Hepatic stellate cell (primary cell): ENCODE measurements at regions not wholly inside any gene's neighbourhood (a gene's known extent, or its start where the extent isn't known, plus 50 kb on each side); places are given as distances from the start of the nearest gene placed in this dataset.
A peak's percentile ranks its signal among the peaks of the same experiment; 100 is the strongest.

Experiments
- DNase-seq: peaks from one replicate; pipeline ENCODE4 v3.0.0; 2011; ENCODE audit warnings: low spot score

GRCh38 chr14:71498212-71498611 lies 434.0 kb upstream of the RGS6 start:
- no peak for DNase-seq

GRCh38 chr14:71499018-71499417 lies 433.2 kb upstream of the RGS6 start:
- DNase-seq = no peak

GRCh38 chr14:71507681-71508080 lies 424.5 kb upstream of the RGS6 start:
- no peak for DNase-seq

- DNase-seq = no peak
These were observed 423.3 kb upstream of the RGS6 start for GRCh38 chr14:71508901-71509300.

- DNase-seq = no peak
These were observed 421.1 kb upstream of the RGS6 start for GRCh38 chr14:71511152-71511551.

- DNase-seq = no peak
These were observed 417.0 kb upstream of the RGS6 start for GRCh38 chr14:71514941-71515919.

- no peak for DNase-seq
These were observed 410.7 kb upstream of the RGS6 start for GRCh38 chr14:71521238-71522135.

GRCh38 chr14:71523630-71524319 lies 408.5 kb upstream of the RGS6 start:
- DNase-seq = no peak

- no peak for DNase-seq
These were observed 407.8 kb upstream of the RGS6 start for GRCh38 chr14:71524320-71524982.

GRCh38 chr14:71525663-71526221 lies 406.5 kb upstream of the RGS6 start:
- no peak for DNase-seq

GRCh38 chr14:71526388-71526787 lies 405.8 kb upstream of the RGS6 start:
- DNase-seq = no peak

- DNase-seq = no peak
These were observed 404.4 kb upstream of the RGS6 start for GRCh38 chr14:71527838-71528237.

GRCh38 chr14:71529848-71530247 lies 402.4 kb upstream of the RGS6 start:
- DNase-seq = peak; percentile 46

- DNase-seq = no peak
These were observed 399.9 kb upstream of the RGS6 start for GRCh38 chr14:71532344-71532743.

- no peak for DNase-seq
These were observed 399.4 kb upstream of the RGS6 start for GRCh38 chr14:71532790-71533189.

GRCh38 chr14:71533390-71533789 lies 398.8 kb upstream of the RGS6 start:
- no peak for DNase-seq

- no peak for DNase-seq
These were observed 398.4 kb upstream of the RGS6 start for GRCh38 chr14:71533800-71534199.

GRCh38 chr14:71534506-71534905 lies 397.7 kb upstream of the RGS6 start:
- DNase-seq = no peak

GRCh38 chr14:71536015-71536740 lies 396.1 kb upstream of the RGS6 start:
- DNase-seq = no peak

GRCh38 chr14:71536927-71537772 lies 395.1 kb upstream of the RGS6 start:
- DNase-seq = no peak
